ENCODE measurements at regions not wholly inside any gene's neighbourhood (a gene's known extent, or its start where the extent isn't known, plus 50 kb on each side); places are given as distances from the start of the nearest gene placed in this dataset.

- DNase-seq: no peak
These were observed 315.5 kb upstream of the BOD1L1 start for GRCh38 chr4:13942977-13943376.

GRCh38 chr4:13944095-13944511 is 316.6 kb upstream of the BOD1L1 start:
- DNase-seq: no peak

- no peak for DNase-seq
These were observed 320.4 kb upstream of the BOD1L1 start for GRCh38 chr4:13947921-13948320.

DNA sequence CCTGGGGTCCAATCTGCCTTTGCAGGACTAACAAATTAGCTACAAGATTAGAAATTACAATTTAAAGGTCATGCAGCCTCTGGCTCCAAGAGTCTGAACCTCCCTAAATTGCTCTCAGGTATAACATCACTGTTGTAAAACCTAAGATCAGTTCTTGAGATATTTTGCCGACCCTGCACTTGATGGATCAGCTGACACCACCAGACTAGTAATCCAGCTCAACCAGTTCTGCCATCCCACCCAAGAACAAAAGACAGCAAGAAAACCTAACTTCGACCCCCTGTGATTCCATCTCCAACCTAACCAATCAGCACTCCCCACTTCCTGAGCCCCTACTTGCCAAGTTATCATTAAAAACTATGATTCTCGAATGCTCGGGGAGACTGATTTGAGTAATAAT is 323.0 kb upstream of the BOD1L1 start:
- no peak for DNase-seq

- DNase-seq: no peak
These were observed 325.6 kb upstream of the BOD1L1 start for GRCh38 chr4:13953083-13953482.

GRCh38 chr4:13955551-13955950 is 328.0 kb upstream of the BOD1L1 start:
- DNase-seq: no peak

- no peak for DNase-seq
These were observed 329.4 kb upstream of the BOD1L1 start for GRCh38 chr4:13956947-13957346.

GRCh38 chr4:13957871-13958270 is 330.3 kb upstream of the BOD1L1 start:
- no peak for DNase-seq

DNA sequence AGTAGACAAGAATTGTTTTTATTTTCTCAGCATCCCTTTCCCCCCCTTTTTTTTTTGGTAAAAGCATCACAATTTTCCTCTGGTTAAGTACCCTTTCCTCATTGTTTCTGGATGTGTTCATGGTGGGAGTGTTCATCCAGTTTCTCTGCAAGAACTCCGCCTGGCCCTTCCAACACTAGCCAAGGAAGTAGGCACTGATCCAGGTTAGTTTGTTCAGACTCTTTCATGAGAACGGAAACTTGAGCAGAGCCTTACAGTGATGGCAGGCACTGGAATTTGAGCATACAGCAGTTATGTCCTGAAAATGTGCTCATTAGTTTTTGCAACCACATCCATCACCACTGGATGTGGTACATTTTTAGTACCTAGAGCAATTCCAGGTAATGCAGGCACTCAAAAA is 336.1 kb upstream of the BOD1L1 start:
- no peak for DNase-seq

- no peak for DNase-seq
These were observed 339.0 kb upstream of the BOD1L1 start for GRCh38 chr4:13966231-13967195.

DNA sequence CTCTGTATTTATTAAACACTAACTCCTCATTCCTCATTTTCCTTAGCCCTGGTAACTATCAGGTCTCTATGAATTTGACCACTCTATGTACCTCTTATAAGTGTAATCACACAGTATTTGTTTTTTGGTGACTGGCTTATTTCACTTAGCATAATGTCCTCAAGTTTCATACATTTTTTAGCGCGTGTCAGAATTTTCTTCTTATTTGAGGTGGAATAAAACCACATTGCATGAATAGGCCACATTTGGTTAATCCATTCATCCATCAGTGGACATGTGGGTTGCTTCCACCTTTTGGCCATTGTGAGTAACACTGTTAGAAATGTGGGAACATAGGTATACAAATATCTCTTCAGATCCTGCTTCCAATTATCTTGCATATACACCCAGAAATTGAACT is 341.2 kb upstream of the BOD1L1 start:
- no peak for DNase-seq

DNA sequence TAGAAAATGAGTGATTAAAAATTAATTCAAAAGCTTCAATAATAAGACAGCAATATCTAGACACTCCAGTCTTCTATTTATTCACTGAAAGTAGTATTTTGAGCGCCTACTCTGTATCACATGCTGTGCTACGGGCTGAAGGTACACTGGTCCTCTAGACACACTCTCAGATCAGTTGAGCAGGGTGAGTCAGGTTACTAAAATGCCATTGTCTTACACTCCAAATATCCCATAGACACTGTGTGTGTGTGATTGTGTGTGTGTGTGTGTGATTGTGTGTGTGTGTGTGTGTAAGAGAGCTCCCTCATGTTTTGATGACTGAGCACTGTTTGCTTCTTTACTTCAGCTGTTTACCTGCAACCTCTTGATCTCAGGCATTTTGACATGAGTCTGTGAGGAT is 342.8 kb upstream of the BOD1L1 start:
- no peak for DNase-seq

DNA sequence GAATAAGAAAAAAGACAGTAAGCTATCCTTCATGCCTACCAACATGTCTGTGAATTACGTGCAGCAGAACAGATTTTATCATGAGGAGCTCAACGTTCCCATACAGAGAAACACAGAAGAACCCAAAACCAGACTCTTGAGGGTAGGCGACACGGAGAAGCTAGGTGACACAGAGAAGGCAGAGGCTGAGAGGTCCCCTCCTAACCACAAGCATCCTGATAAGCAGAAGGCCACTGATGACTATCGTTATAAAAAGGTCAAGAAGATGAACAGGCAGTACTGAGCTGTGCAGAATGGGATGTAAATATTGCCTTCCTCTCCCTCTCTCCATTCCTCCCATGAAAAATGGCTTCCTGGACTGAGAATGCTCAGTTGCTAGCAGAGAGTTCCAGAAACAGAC is 350.2 kb upstream of the BOD1L1 start:
- no peak for DNase-seq

GRCh38 chr4:13980317-13981310 is 353.1 kb upstream of the BOD1L1 start:
- no peak for DNase-seq

DNA sequence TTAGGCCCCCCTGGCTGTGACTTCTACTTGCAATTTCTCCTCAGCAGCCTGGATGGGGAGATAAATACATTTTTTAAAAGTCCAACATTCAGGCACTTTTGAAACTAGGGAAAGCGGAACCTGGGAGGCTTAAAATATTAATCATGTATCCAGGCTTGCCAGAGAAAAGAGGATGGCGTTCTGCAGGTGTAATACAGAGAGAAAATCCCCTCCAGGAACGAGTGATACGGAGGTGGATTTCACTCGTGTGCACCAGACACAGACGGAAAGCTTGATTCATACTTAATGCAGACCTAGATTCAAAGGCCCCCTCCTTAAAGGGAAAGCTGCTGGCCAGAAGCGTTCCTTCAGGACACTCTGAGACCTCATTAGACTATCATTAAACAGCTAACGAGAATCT is 354.0 kb upstream of the BOD1L1 start:
- DNase-seq: no peak

DNA sequence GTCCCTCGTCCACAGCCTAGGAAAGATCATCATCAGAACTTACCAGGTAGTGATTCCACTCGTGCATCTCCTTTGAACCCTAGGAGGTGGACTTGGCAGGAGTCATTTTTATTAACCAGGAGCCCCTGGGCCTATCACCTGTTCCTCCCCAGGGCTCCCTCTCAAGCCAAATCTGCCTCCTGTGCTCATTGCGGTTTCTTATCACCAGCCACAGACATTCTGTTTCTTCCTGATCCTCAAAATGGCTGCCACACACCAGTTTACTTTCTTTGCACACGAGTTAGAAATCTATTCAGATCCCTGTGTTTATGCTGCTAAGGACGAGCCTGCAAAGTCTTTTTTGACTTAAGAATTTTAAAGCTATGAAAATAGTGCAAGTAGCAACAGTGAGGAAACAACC is 354.5 kb upstream of the BOD1L1 start:
- DNase-seq: no peak

GRCh38 chr4:13983189-13983790 is 355.8 kb upstream of the BOD1L1 start:
- no peak for DNase-seq

GRCh38 chr4:13984991-13985800 is 357.7 kb upstream of the BOD1L1 start:
- DNase-seq: no peak

DNA sequence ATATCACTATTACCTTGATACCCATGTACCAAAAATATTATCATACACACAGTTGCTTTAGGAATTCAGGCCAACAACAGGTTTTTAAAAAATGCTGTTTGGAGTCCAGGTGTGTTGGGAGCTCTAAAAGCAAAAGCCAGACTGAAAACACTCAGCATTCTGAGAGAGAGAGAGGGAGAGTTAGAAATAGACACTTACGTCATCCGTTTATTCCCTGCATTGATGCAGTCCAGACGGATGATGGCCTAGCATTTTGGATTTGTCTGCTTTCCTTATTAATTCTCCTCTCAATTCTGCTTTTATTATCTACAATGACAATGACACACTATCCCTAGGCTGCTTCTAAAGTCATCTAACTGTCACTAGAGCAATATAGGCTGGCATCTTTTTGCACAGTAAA is 358.3 kb upstream of the BOD1L1 start:
- DNase-seq: no peak

GRCh38 chr4:13986548-13986947 is 359.0 kb upstream of the BOD1L1 start:
- DNase-seq: no peak

DNA sequence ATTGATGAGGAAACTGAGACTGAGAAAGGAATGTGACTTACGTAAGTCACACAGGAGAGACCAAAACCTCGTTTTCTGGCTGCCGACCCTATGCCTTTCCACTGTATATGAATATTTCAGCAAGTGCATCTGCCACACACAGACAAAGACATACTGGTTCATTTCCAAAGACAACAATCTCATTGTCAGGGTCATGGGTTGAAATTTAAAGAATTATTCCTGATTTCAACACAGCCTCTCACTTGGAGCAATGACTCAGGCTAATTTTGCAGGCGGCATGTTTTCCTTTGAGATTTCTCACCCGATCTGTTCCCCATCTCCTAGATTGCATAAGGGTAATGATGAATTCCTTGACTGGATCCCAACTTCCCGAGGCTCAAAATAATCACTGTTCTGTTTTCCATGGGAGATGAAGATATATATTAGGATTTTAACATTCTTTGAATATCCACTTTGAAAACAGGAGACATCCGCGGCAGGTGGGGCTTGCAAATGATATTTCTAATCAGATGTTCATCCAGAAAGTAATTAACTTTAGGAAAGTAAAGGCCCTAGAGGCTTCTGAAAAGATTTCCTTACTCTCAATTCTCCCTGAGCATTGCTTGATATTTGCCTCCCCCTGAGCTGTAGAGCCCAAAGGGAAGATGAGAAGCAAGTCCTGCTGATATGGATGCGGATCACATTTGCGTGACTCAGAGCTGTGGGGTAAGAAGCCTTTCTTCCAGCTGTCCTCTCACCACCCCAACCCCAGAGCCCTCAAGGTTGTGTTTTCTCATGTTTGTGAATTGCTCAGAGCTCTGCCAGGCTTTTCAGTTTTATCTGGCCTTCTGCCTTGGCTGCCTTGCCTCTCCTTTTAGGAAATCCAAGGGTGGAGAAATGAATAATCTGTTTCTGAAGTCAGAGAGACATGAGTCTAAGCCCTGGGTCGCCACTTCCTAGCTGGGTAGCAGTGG is 361.1 kb upstream of the BOD1L1 start:
- no peak for DNase-seq

All from activated CD4-positive, alpha-beta T cell treated with anti-CD3 and anti-CD28 coated beads, Interleukin-10, Interleukin-2, amounts not matched to agents 100 ng/mL and 50 ng/mL, durations not matched to agents 16 hours and 8 hours (primary cell).